CD14-positive monocyte (primary cell): ENCODE measurements at regions not wholly inside any gene's neighbourhood (a gene's known extent, or its start where the extent isn't known, plus 50 kb on each side); places are given as distances from the start of the nearest gene placed in this dataset.

Experiments used
- DNase-seq, 3 donors: peaks; one replicate each; pipeline ENCODE4 v3.0.0-alpha.2; 2011 to 2022
- H2AFZ ChIP-seq: 2 replicates; pipeline ENCODE4 v1.6.0; 2012; ENCODE audit warnings: mild to moderate bottlenecking, low read depth, low read length, inconsistent platforms; ENCODE audit not compliant: insufficient read depth, poor library complexity, severe bottlenecking
- H3K27ac ChIP-seq, 2 donors: 1 replicate in 1 of 2; 2 replicates in 1 of 2; pipeline ENCODE4 v1.5.1; 2012 to 2013; ENCODE audit warnings: low read length in 2 of 2, control low read depth in 1 of 2, inconsistent platforms in 1 of 2, low read depth in 1 of 2, mild to moderate bottlenecking in 1 of 2
- H3K27me3 ChIP-seq, 2 donors: one replicate each; pipeline versions ENCODE4 v1.6.0 to v1.6.1; 2011 to 2013; ENCODE audit warnings: low read length in 2 of 2; ENCODE audit not compliant: control insufficient read depth in 2 of 2, insufficient read depth in 2 of 2
- H3K36me3 ChIP-seq, 2 donors: replicated peaks in 1 of 2; 1 replicate in 1 of 2; 2 replicates in 1 of 2; pipeline versions ENCODE4 v1.5.1 to v1.6.1; 2012 to 2013; ENCODE audit warnings: low read length in 2 of 2, control low read depth in 1 of 2, inconsistent platforms in 1 of 2, mild to moderate bottlenecking in 1 of 2; ENCODE audit not compliant: insufficient read depth in 2 of 2, control insufficient read depth in 1 of 2
- H3K4me1 ChIP-seq, 2 donors: 1 replicate in 1 of 2; 2 replicates in 1 of 2; pipeline versions ENCODE4 v1.5.1 to v1.6.1; 2012 to 2013; ENCODE audit warnings: low read length in 2 of 2, control low read depth in 1 of 2, inconsistent platforms in 1 of 2, mild to moderate bottlenecking in 1 of 2, moderate library complexity in 1 of 2; ENCODE audit not compliant: insufficient read depth in 2 of 2, control insufficient read depth in 1 of 2
- H3K4me2 ChIP-seq: replicated peaks from 2 replicates; pipeline ENCODE3; 2012; ENCODE audit warnings: low read length, moderate library complexity, mild to moderate bottlenecking; ENCODE audit not compliant: poor library complexity, severe bottlenecking; ENCODE audit errors: extremely low read depth
- H3K4me3 ChIP-seq, 3 experiments: fragments of 200-600 bp in 1 of 3; sonication (generic) in 1 of 3; replicated peaks in 1 of 3; 1 replicate in 2 of 3; 2 replicates in 1 of 3; pipeline ENCODE4 v1.5.1; 2011 to 2013; ENCODE audit warnings: low read length in 3 of 3, mild to moderate bottlenecking in 3 of 3, control low read depth in 2 of 3, low read depth in 2 of 3, inconsistent platforms in 1 of 3, moderate library complexity in 1 of 3
- H3K79me2 ChIP-seq: 2 replicates; pipeline ENCODE4 v1.6.0; 2012; ENCODE audit warnings: mild to moderate bottlenecking, control low read depth, inconsistent platforms, low read length, moderate library complexity; ENCODE audit not compliant: insufficient read depth
- H3K9ac ChIP-seq: 2 replicates; pipeline ENCODE4 v1.6.0; 2017; ENCODE audit warnings: low read length, mild to moderate bottlenecking; ENCODE audit not compliant: insufficient read depth, poor library complexity, severe bottlenecking
- H3K9me3 ChIP-seq, 2 donors: replicated peaks in 1 of 2; 1 replicate in 1 of 2; 2 replicates in 1 of 2; pipeline versions ENCODE4 v1.5.1 to v1.6.1; 2012 to 2013; ENCODE audit warnings: low read length in 2 of 2, control low read depth in 1 of 2; ENCODE audit not compliant: control insufficient read depth in 1 of 2, insufficient read depth in 1 of 2
- H4K20me1 ChIP-seq: 2 replicates; pipeline ENCODE4 v1.6.0; 2012; ENCODE audit warnings: mild to moderate bottlenecking, low read length, control low read depth, moderate library complexity; ENCODE audit not compliant: insufficient read depth
- H3K27ac Mint-ChIP-seq, 7 donors: one replicate each; pipeline ENCODE4 v1.8.0; 2020; ENCODE audit warnings: mild to moderate bottlenecking in 7 of 7, mixed read lengths in 7 of 7, moderate library complexity in 6 of 7, inconsistent platforms in 2 of 7
- H3K27me3 Mint-ChIP-seq, 3 donors: one replicate each; pipeline ENCODE4 v1.8.0; 2021 to 2022; ENCODE audit warnings: low read depth in 3 of 3, mild to moderate bottlenecking in 3 of 3, mixed read lengths in 3 of 3, moderate library complexity in 3 of 3, inconsistent platforms in 1 of 3
- H3K36me3 Mint-ChIP-seq, 2 donors: one replicate each; pipeline ENCODE4 v1.8.0; 2020; ENCODE audit warnings: mixed read lengths in 2 of 2, inconsistent platforms in 1 of 2, mild to moderate bottlenecking in 1 of 2
- H3K4me1 Mint-ChIP-seq: one replicate; pipeline ENCODE4 v1.8.0; 2020; ENCODE audit warnings: mild to moderate bottlenecking, mixed read lengths
- H3K4me3 Mint-ChIP-seq, 2 donors: one replicate each; pipeline ENCODE4 v1.8.0; 2020; ENCODE audit warnings: mild to moderate bottlenecking in 2 of 2, mixed read lengths in 2 of 2, moderate library complexity in 1 of 2
- H3K9me3 Mint-ChIP-seq, 7 donors: one replicate each; pipeline ENCODE4 v1.8.0; 2020 to 2022; ENCODE audit warnings: mixed read lengths in 7 of 7, mild to moderate bottlenecking in 6 of 7, moderate library complexity in 6 of 7, inconsistent platforms in 2 of 7
- CTCF ChIP-seq: fragments of 200-600 bp; IDR thresholded peaks from one replicate; pipeline ENCODE4 v1.8.0; 2022; ENCODE audit warnings: antibody characterized with exemption, mild to moderate bottlenecking
- WGBS: methylation state at CpG from one replicate; pipeline ENCODE4 v1.1.5; 2013; ENCODE audit warnings: missing lambda C conversion rate; ENCODE audit not compliant: insufficient coverage; 5-methylcytosine and 5-hydroxymethylcytosine counted together
- intact Hi-C, 2 donors: fragments of 100-400 bp; cut with micrococcal nuclease; formaldehyde crosslinking; loops; one replicate each; pipeline versions ENCODE4 v1.15.0 to v1.15.1; 2023

GRCh38 chr2:155747531-155747930 is 585.0 kb downstream of the NR4A2 start:
- no peak overlapping the region for H2AFZ ChIP-seq
- peaks cover 14 to 16% of the 10 kb centered on the region in 2 donors for H3K9me3 ChIP-seq
- no peaks in the 10 kb centered on the region for H3K36me3 ChIP-seq
- no peak overlapping the region for H3K9ac ChIP-seq
- no peak overlapping the region for H3K4me3 ChIP-seq
- intact Hi-C loops = no loop called here
- no peaks in the 10 kb centered on the region for H4K20me1 ChIP-seq
- no peaks in the 10 kb centered on the region for H3K27me3 ChIP-seq
- H3K27me3 Mint-ChIP-seq = no peaks in the 10 kb centered on the region
- no CpG with 5 or more reads among the region's 3 CpGs for WGBS
- H3K79me2 ChIP-seq = no peaks in the 10 kb centered on the region
- H3K36me3 Mint-ChIP-seq = no peaks in the 10 kb centered on the region
- H3K4me1 ChIP-seq = no peaks in the 10 kb centered on the region
- no peak overlapping the region for H3K27ac Mint-ChIP-seq
- H3K4me1 Mint-ChIP-seq = no peaks in the 10 kb centered on the region
- H3K4me3 Mint-ChIP-seq = no peak overlapping the region
- peaks cover 0 to 12% (median 0%) of the 10 kb centered on the region in 7 donors for H3K9me3 Mint-ChIP-seq
- H3K27ac ChIP-seq = no peak overlapping the region
- no peak for TF ChIP-seq CTCF
- no peak for DNase-seq
- no peak overlapping the region for H3K4me2 ChIP-seq

- Histone ChIP-seq H3K36me3 (no peaks in the 10 kb centered on the region), H3K9me3 (no peaks in the 10 kb centered on the region), H3K9ac (no peak overlapping the region), H4K20me1 (no peaks in the 10 kb centered on the region), H3K27me3 (no peaks in the 10 kb centered on the region), H2AFZ (no peak overlapping the region), H3K4me1 (no peaks in the 10 kb centered on the region), H3K79me2 (no peaks in the 10 kb centered on the region), H3K27ac (no peak overlapping the region), H3K4me3 (no peak overlapping the region), H3K4me2 (no peak overlapping the region)
- H3K9me3 Mint-ChIP-seq = peaks cover 0 to 2% (median 0%) of the 10 kb centered on the region in 7 donors
- no peaks in the 10 kb centered on the region for H3K4me1 Mint-ChIP-seq
- no peaks in the 10 kb centered on the region for H3K36me3 Mint-ChIP-seq
- intact Hi-C loops = no loop called here
- no peak for DNase-seq
- no CpG with 5 or more reads among the region's 4 CpGs for WGBS
- no peak overlapping the region for H3K27ac Mint-ChIP-seq
- peaks cover 0 to 3% (median 0%) of the 10 kb centered on the region in 3 donors for H3K27me3 Mint-ChIP-seq
- TF ChIP-seq CTCF = no peak
- no peak overlapping the region for H3K4me3 Mint-ChIP-seq
Observed at GRCh38 chr2:155733091-155733853, 599.2 kb downstream of the NR4A2 start.
